Cardiac fibroblast (primary cell): ENCODE measurements at regions not wholly inside any gene's neighbourhood (a gene's known extent, or its start where the extent isn't known, plus 50 kb on each side); places are given as distances from the start of the nearest gene placed in this dataset.

Source experiments
- DNase-seq, 2 donors: peaks; one replicate each; pipeline versions ENCODE4 v3.0.0 to v3.0.0-alpha.2; 2010; ENCODE audit warnings: low read depth in 2 of 2
- H3K4me3 ChIP-seq, 2 donors: replicated peaks in 1 of 2; 1 replicate in 1 of 2; 2 replicates in 1 of 2; pipeline ENCODE4 v1.5.1; 2011; ENCODE audit warnings: low read depth in 2 of 2, low read length in 2 of 2, mild to moderate bottlenecking in 2 of 2, moderate library complexity in 1 of 2
- TF ChIP-seq, protein P1 (sequence below): IDR thresholded peaks from one replicate; pipeline ENCODE4 v1.5.1; 2011; ENCODE audit warnings: low read depth, mild to moderate bottlenecking, low read length, inconsistent platforms

DNA sequence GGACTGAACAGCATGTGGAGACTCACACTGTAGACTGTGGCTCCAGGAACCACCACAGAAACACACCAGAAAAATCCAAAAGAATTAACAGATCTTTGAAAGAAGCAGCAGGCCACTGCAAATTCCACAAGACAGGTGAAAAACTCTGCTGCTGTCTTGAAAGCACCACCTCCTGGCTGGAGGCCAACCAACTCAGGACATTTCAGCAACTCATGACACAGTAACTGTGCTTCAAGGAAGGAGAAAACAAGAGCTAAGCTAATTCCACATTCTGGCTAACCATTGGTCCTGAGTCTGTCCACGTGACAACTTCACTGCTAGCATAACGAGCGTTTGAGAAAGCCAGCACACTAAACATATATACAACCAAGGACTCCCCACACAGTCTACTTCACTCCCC lies 625.1 kb downstream of the PRELID2 start:
- no peak for DNase-seq
- H3K4me3 ChIP-seq, result no peak overlapping the region
- TF ChIP-seq, protein P1, sequence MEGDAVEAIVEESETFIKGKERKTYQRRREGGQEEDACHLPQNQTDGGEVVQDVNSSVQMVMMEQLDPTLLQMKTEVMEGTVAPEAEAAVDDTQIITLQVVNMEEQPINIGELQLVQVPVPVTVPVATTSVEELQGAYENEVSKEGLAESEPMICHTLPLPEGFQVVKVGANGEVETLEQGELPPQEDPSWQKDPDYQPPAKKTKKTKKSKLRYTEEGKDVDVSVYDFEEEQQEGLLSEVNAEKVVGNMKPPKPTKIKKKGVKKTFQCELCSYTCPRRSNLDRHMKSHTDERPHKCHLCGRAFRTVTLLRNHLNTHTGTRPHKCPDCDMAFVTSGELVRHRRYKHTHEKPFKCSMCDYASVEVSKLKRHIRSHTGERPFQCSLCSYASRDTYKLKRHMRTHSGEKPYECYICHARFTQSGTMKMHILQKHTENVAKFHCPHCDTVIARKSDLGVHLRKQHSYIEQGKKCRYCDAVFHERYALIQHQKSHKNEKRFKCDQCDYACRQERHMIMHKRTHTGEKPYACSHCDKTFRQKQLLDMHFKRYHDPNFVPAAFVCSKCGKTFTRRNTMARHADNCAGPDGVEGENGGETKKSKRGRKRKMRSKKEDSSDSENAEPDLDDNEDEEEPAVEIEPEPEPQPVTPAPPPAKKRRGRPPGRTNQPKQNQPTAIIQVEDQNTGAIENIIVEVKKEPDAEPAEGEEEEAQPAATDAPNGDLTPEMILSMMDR, result no peak

DNA sequence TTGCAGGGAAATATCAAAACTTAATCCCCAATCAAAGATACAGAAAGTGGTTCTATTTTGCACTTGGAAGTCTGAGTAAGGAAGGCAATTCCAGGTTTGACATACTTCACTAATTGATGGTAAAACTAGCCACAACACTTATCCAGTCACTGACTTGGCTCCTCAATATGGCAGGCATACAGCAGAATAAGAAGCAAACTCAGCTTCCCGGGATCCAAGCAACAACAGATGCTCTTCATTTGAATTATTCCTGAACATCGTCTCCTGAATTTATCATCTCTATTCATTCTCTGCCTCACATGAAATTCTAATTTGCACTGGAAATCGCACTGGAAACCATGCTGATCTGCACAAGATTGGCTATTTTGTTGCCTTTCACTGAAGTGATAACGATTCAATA lies 629.6 kb downstream of the PRELID2 start:
- TF ChIP-seq, protein P1, result no peak
- DNase-seq, result no peak

DNA sequence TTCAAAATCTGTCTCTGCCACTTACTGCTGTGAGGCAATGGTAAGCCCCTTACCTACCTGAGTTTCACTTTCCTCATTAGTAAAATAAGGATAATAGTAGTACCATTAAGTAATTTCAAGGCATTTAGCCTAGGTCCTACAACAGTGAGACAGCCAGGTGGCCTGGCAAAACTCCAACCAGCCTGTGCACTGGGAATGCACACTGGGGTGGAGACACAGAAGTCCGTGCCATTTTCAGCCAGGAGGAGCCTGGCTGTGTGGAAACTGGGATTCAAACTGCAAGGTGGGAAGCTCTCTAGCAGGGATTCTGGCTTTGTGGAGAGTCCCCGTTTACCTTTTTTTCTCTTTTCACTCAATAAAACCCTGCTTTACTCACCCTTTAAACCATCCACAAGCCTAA lies 630.4 kb downstream of the PRELID2 start:
- DNase-seq, result no peak
- TF ChIP-seq, protein P1, result no peak

More for the DNA sequence above, 629.6 kb downstream of the PRELID2 start:
- H3K4me3 ChIP-seq, result no peak overlapping the region

DNA sequence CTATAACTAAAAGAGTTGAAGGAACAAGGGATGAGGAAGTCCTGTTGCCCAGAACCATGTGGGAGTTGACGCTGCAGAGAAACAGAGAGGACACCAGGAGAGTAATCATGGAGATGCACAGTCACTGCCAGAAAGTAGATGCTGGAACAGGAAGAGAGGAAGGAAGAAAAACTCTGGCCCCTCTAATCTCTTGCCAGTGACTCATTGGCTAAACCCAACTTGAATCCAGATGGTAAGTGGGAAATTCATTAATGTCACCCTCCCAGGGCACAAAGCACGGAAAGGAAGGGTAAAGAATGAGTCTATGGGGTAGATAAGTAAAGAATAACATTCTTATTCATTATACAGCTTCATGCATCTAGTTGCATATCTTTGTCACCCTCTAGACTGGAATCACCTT lies 631.9 kb downstream of the PRELID2 start:
- TF ChIP-seq, protein P1, result no peak
- H3K4me3 ChIP-seq, result no peak overlapping the region
- peak in 1 of 2 donors; percentile 33 for DNase-seq

More for the DNA sequence above, 630.4 kb downstream of the PRELID2 start:
- no peak overlapping the region for H3K4me3 ChIP-seq

GRCh38 chr5:145198525-145199260 lies 636.4 kb downstream of the PRELID2 start:
- DNase-seq, result no peak
- TF ChIP-seq, protein P1, result no peak

DNA sequence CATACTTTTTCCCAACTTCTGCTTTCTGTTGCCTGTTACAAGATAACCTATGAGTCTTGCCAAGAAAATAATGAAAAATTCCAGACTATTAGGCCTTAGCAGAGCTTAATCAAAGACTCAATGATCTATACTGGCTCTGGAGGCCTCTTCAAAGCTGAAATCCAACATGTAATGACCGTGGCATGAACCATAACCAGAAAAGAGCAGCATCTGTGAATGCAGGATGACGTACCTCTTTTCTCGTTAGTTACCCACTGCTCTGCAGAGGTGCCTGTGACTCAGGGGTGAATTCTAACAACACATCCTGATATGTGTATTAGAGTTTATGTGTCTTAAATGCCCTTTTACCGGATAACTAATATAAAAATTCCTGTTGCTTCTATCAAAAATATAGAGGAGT lies 645.4 kb downstream of the PRELID2 start:
- TF ChIP-seq, protein P1, result no peak
- no peak overlapping the region for H3K4me3 ChIP-seq
- DNase-seq, result no peak

More at GRCh38 chr5:145198525-145199260, 636.4 kb downstream of the PRELID2 start:
- H3K4me3 ChIP-seq, result no peak overlapping the region
